H9 (cell line): ENCODE measurements at regions not wholly inside any gene's neighbourhood (a gene's known extent, or its start where the extent isn't known, plus 50 kb on each side); places are given as distances from the start of the nearest gene placed in this dataset.

Experiments used
- DNase-seq: peaks from one replicate; pipeline ENCODE4 v3.0.0-alpha.2; 2017
- H2AFZ ChIP-seq: one replicate; pipeline ENCODE4 v1.6.1; 2013; ENCODE audit warnings: mild to moderate bottlenecking, low read length, control low read depth, moderate library complexity
- H2AK5ac ChIP-seq: 2 replicates; pipeline ENCODE4 v1.6.1; 2013; ENCODE audit warnings: low read length, control low read depth, mixed read lengths; ENCODE audit not compliant: insufficient read length
- H2BK120ac ChIP-seq: one replicate; pipeline ENCODE4 v1.6.1; 2013; ENCODE audit warnings: low read depth, mild to moderate bottlenecking, low read length, control low read depth, inconsistent platforms; ENCODE audit not compliant: poor library complexity, severe bottlenecking
- H2BK12ac ChIP-seq: 2 replicates; pipeline ENCODE4 v1.6.1; 2013; ENCODE audit warnings: low read length, control low read depth, mixed read lengths, low read depth; ENCODE audit not compliant: insufficient read length
- H2BK15ac ChIP-seq: 2 replicates; pipeline ENCODE4 v1.6.1; 2013; ENCODE audit warnings: low read depth, low read length, control low read depth
- H2BK20ac ChIP-seq: one replicate; pipeline ENCODE4 v1.6.1; 2013; ENCODE audit warnings: low read depth, mild to moderate bottlenecking, low read length, control low read depth, inconsistent platforms; ENCODE audit not compliant: poor library complexity, severe bottlenecking
- H2BK5ac ChIP-seq: 2 replicates; pipeline ENCODE4 v1.6.1; 2013; ENCODE audit warnings: low read length, control low read depth, mixed read lengths; ENCODE audit not compliant: insufficient read length
- H3K14ac ChIP-seq: 2 replicates; pipeline ENCODE4 v1.6.1; 2013; ENCODE audit warnings: low read length, control low read depth; ENCODE audit not compliant: insufficient read depth
- H3K18ac ChIP-seq: 2 replicates; pipeline ENCODE4 v1.6.1; 2013; ENCODE audit warnings: low read depth, mild to moderate bottlenecking, mixed read lengths, low read length, control low read depth; ENCODE audit not compliant: insufficient read length
- H3K23ac ChIP-seq: 2 replicates; pipeline ENCODE4 v1.6.1; 2013; ENCODE audit warnings: low read length, control low read depth, mixed read lengths, low read depth; ENCODE audit not compliant: insufficient read length
- H3K23me2 ChIP-seq: 2 replicates; pipeline ENCODE4 v1.6.1; 2013; ENCODE audit warnings: low read depth, mild to moderate bottlenecking, mixed read lengths, low read length, control low read depth; ENCODE audit not compliant: insufficient read length, poor library complexity, severe bottlenecking
- H3K27ac ChIP-seq: 2 replicates; pipeline ENCODE4 v1.5.1; 2013; ENCODE audit warnings: low read length, control low read depth, mixed read lengths, low read depth; ENCODE audit not compliant: insufficient read length
- H3K27me3 ChIP-seq: 2 replicates; pipeline ENCODE4 v1.6.1; 2013; ENCODE audit warnings: low read length, control low read depth, inconsistent platforms; ENCODE audit not compliant: insufficient read depth
- H3K4ac ChIP-seq: 2 replicates; pipeline ENCODE4 v1.6.1; 2013; ENCODE audit warnings: low read depth, mild to moderate bottlenecking, control low read depth, inconsistent platforms, low read length, moderate library complexity
- H3K4me1 ChIP-seq: 2 replicates; pipeline ENCODE4 v1.6.1; 2013; ENCODE audit warnings: low read length, control low read depth, inconsistent platforms; ENCODE audit not compliant: insufficient read depth
- H3K4me2 ChIP-seq: 2 replicates; pipeline ENCODE4 v1.6.1; 2013; ENCODE audit warnings: low read length, control low read depth, mixed read lengths; ENCODE audit not compliant: insufficient read length, insufficient read depth
- H3K56ac ChIP-seq: 2 replicates; pipeline ENCODE4 v1.6.1; 2013; ENCODE audit warnings: low read depth, mild to moderate bottlenecking, mixed read lengths, low read length, control low read depth; ENCODE audit not compliant: insufficient read length
- H3K79me1 ChIP-seq: 2 replicates; pipeline ENCODE4 v1.6.1; 2013; ENCODE audit warnings: low read depth, mild to moderate bottlenecking, moderate library complexity, low read length, control low read depth, inconsistent platforms; ENCODE audit not compliant: insufficient read depth, poor library complexity, severe bottlenecking
- H3K79me2 ChIP-seq: 2 replicates; pipeline ENCODE4 v1.6.1; 2013; ENCODE audit warnings: low read length, control low read depth, inconsistent platforms; ENCODE audit not compliant: insufficient read depth
- H3K9ac ChIP-seq: 2 replicates; pipeline ENCODE4 v1.6.1; 2013; ENCODE audit warnings: low read length, control low read depth, mixed read lengths; ENCODE audit not compliant: insufficient read length; ENCODE audit errors: extremely low read depth
- H3K9me3 ChIP-seq: one replicate; pipeline ENCODE4 v1.6.1; 2013; ENCODE audit warnings: low read depth, low read length, inconsistent platforms; ENCODE audit not compliant: control insufficient read depth
- H3T11ph ChIP-seq: one replicate; pipeline ENCODE4 v1.6.1; 2013; ENCODE audit warnings: mild to moderate bottlenecking, low read length, control low read depth, inconsistent platforms
- H4K20me1 ChIP-seq: one replicate; pipeline ENCODE4 v1.6.1; 2013; ENCODE audit not compliant: control insufficient read depth, insufficient read length, insufficient read depth
- H4K5ac ChIP-seq: 2 replicates; pipeline ENCODE4 v1.6.1; 2013; ENCODE audit warnings: low read depth, mild to moderate bottlenecking, mixed read lengths, low read length, control low read depth; ENCODE audit not compliant: insufficient read length
- H4K8ac ChIP-seq: replicated peaks from 2 replicates; pipeline ENCODE4 v1.6.1; 2013; ENCODE audit warnings: low read length, control low read depth, mixed read lengths, low read depth; ENCODE audit not compliant: insufficient read length
- H4K91ac ChIP-seq: 2 replicates; pipeline ENCODE4 v1.6.1; 2013; ENCODE audit warnings: low read depth, mild to moderate bottlenecking, moderate library complexity, mixed read lengths, low read length, control low read depth; ENCODE audit not compliant: insufficient read length
- H3K27ac Mint-ChIP-seq, 3 experiments: 2 replicates in 2 of 3; 3 replicates in 1 of 3; pipeline ENCODE4 v1.8.0; 2020 to 2021; ENCODE audit warnings: mixed read lengths in 3 of 3, mild to moderate bottlenecking in 1 of 3, moderate library complexity in 1 of 3
- H3K27me3 Mint-ChIP-seq: 2 replicates; pipeline ENCODE4 v1.8.0; 2021; ENCODE audit warnings: low read depth, mild to moderate bottlenecking, moderate library complexity, mixed read lengths
- H3K36me3 Mint-ChIP-seq, 3 experiments: 2 replicates in 2 of 3; 3 replicates in 1 of 3; pipeline ENCODE4 v1.8.0; 2020 to 2021; ENCODE audit warnings: low read depth in 3 of 3, mixed read lengths in 3 of 3; ENCODE audit not compliant: insufficient read depth in 1 of 3
- H3K4me1 Mint-ChIP-seq, 2 experiments: 2 replicates each; pipeline ENCODE4 v1.8.0; 2020; ENCODE audit warnings: mixed read lengths in 2 of 2
- H3K4me3 Mint-ChIP-seq, 2 experiments: 2 replicates in 1 of 2; 3 replicates in 1 of 2; pipeline ENCODE4 v1.8.0; 2020 to 2021; ENCODE audit warnings: mild to moderate bottlenecking in 2 of 2, mixed read lengths in 2 of 2, moderate library complexity in 1 of 2
- H3K9me3 Mint-ChIP-seq, 2 experiments: 2 replicates in 1 of 2; 3 replicates in 1 of 2; pipeline ENCODE4 v1.8.0; 2020; ENCODE audit warnings: mild to moderate bottlenecking in 2 of 2, mixed read lengths in 2 of 2, moderate library complexity in 1 of 2
- WGBS: extraction: QIAGEN DNeasy Blood & Tissue Kit; methylation state at CpG from one replicate; pipeline ENCODE4 v1.1.7; 2013; ENCODE audit warnings: missing lambda C conversion rate, low lambda C conversion rate, mixed read lengths; ENCODE audit not compliant: insufficient read length; ENCODE audit errors: extremely low coverage; 5-methylcytosine and 5-hydroxymethylcytosine counted together
- TF ChIP-seq, protein P1 (sequence below): fragments of 200-600 bp; sonication (generic); conservative IDR thresholded peaks from 3 replicates; pipeline ENCODE4 v1.8.0; 2021; ENCODE audit warnings: antibody characterized with exemption, mild to moderate bottlenecking

DNA sequence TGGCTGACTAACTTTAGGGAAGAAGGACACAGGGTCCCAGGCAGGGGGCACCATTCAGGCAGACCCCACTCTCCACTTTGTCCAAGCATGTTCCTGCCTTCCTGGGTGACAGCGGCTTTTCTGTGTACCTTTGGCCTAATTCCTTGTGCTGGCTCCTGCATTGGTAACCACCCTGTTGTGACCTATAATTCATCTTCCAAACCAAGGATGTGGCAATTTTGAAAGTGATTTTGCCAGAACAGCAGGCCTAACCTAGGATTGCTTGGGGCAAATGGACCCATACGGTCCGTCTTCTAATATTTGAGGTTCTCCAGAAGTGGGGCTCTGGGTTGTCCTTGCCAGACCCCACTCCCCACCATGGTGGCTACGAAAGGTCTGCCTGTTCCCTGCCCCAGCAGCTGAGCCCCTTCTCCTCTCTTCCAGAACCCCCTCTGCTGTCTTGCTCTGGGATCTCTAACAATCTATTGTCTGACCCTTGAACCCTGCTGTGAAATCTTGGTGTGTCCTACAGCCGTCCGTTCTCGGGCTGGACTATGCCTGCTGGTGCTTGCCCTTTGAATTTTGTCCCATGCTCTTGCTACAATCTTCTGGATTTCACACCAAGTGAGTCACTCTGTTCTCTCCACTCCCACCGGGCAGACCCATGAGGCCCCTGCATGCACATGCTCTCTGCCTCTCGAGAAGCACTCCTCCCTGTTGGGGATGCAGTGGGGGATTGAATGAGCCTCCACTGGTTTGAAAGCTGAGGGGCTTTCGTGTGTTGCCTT is 316.0 kb downstream of the CXCL12 start:
- Histone ChIP-seq H2BK15ac (no peak overlapping the region), H4K5ac (no peak overlapping the region), H2AK5ac (no peak overlapping the region), H3K56ac (no peak overlapping the region), H3K9me3 (no peaks in the 10 kb centered on the region), H3K23me2 (no peaks in the 10 kb centered on the region), H3K27me3 (no peaks in the 10 kb centered on the region), H3K4me1 (no peaks in the 10 kb centered on the region), H2BK20ac (no peak overlapping the region), H3K4ac (no peak overlapping the region), H4K8ac (no peak overlapping the region), H3K79me2 (no peaks in the 10 kb centered on the region), H2BK12ac (no peak overlapping the region), H4K20me1 (no peaks in the 10 kb centered on the region), H3K14ac (no peak overlapping the region; the same call in 1 of the 2 replicates), H3K79me1 (no peaks in the 10 kb centered on the region), H2BK5ac (no peak overlapping the region), H2BK120ac (no peak overlapping the region), H3K23ac (no peak overlapping the region), H4K91ac (no peak overlapping the region), H3K18ac (peak overlapping the region; percentile 37), H2AFZ (no peak overlapping the region), H3K4me2 (no peak overlapping the region), H3K27ac (no peak overlapping the region), H3T11ph (no peak overlapping the region), H3K9ac (no peak overlapping the region)
- no peak for DNase-seq
- H3K9me3 Mint-ChIP-seq = no peaks in the 10 kb centered on the region
- no peak overlapping the region for H3K27ac Mint-ChIP-seq
- H3K4me3 Mint-ChIP-seq = no peak overlapping the region
- peaks cover 0 to 3% of the 10 kb centered on the region in 2 experiments; a peak in 1 of 4 replicates for H3K4me1 Mint-ChIP-seq
- no peaks in the 10 kb centered on the region for H3K27me3 Mint-ChIP-seq
- no CpG with 5 or more reads among the region's 10 CpGs for WGBS
- H3K36me3 Mint-ChIP-seq = no peaks in the 10 kb centered on the region
- TF ChIP-seq, protein P1, sequence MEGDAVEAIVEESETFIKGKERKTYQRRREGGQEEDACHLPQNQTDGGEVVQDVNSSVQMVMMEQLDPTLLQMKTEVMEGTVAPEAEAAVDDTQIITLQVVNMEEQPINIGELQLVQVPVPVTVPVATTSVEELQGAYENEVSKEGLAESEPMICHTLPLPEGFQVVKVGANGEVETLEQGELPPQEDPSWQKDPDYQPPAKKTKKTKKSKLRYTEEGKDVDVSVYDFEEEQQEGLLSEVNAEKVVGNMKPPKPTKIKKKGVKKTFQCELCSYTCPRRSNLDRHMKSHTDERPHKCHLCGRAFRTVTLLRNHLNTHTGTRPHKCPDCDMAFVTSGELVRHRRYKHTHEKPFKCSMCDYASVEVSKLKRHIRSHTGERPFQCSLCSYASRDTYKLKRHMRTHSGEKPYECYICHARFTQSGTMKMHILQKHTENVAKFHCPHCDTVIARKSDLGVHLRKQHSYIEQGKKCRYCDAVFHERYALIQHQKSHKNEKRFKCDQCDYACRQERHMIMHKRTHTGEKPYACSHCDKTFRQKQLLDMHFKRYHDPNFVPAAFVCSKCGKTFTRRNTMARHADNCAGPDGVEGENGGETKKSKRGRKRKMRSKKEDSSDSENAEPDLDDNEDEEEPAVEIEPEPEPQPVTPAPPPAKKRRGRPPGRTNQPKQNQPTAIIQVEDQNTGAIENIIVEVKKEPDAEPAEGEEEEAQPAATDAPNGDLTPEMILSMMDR = no peak
